Calu3 (cell line): ENCODE measurements at regions not wholly inside any gene's neighbourhood (a gene's known extent, or its start where the extent isn't known, plus 50 kb on each side); places are given as distances from the start of the nearest gene placed in this dataset.

Source experiments
- BruUV-seq: library from RNA; stranded (reverse); fragments of 400-500 nt; replicated peaks from 2 replicates; lab custom pipeline; 2021; lab: Mats Ljungman, UMichigan
- CTCF ChIA-PET: fragments of 300-600 bp; sonication (Branson Sonifier 250); formaldehyde crosslinking; loops from one replicate; lab custom pipeline; 2022; ENCODE audit warnings: antibody characterized with exemption; lab: Charles Lee
- DNase-seq: peaks from one replicate; pipeline ENCODE4 v3.0.0; 2022
- H3K27ac Mint-ChIP-seq: one replicate; pipeline ENCODE4 v1.8.0; 2022; ENCODE audit warnings: mixed read lengths; ENCODE audit not compliant: unreplicated experiment
- H3K27me3 Mint-ChIP-seq: one replicate; pipeline ENCODE4 v1.8.0; 2022; ENCODE audit warnings: mixed read lengths; ENCODE audit not compliant: unreplicated experiment
- H3K36me3 Mint-ChIP-seq: one replicate; pipeline ENCODE4 v1.8.0; 2022; ENCODE audit warnings: mild to moderate bottlenecking, moderate library complexity, mixed read lengths; ENCODE audit not compliant: insufficient read depth, unreplicated experiment
- H3K4me1 Mint-ChIP-seq: one replicate; pipeline ENCODE4 v1.8.0; 2022; ENCODE audit warnings: mild to moderate bottlenecking, low read depth, mixed read lengths; ENCODE audit not compliant: unreplicated experiment
- H3K4me3 Mint-ChIP-seq: one replicate; pipeline ENCODE4 v1.8.0; 2022; ENCODE audit warnings: mild to moderate bottlenecking, low read depth, moderate library complexity, mixed read lengths; ENCODE audit not compliant: unreplicated experiment
- H3K9me3 Mint-ChIP-seq: one replicate; pipeline ENCODE4 v1.8.0; 2022; ENCODE audit warnings: low read depth, mixed read lengths; ENCODE audit not compliant: unreplicated experiment
- intact Hi-C: fragments of 100-400 bp; cut with micrococcal nuclease; formaldehyde crosslinking; loops from one replicate; pipeline ENCODE4 v1.10.0; 2022; ENCODE audit not compliant: unreplicated experiment
- TF ChIP-seq, protein P1 (sequence below): fragments of 200-600 bp; IDR thresholded peaks from one replicate; pipeline ENCODE4 v1.8.0; 2022; ENCODE audit warnings: antibody characterized with exemption; ENCODE audit not compliant: unreplicated experiment

DNA sequence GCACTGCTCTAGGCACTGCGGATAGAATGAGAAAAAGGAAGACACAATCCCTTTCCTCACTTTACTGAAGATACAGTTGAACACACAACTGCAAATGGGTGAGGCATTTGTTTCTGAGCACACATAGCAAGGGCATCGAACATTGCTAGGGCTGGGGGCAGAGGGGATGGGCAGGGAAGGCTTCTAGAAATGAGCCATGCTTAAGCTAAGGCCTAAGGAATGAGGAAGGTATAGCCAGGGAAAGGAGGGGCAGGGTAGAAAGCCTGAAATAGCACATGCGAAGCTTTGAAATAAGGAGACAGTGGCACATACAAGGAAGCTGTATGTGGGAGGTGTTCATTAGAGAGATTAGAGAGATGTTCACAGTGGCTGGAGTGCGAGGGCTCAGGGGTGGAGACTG is 92.7 kb downstream of the KIF4B start:
- H3K27me3 Mint-ChIP-seq, result peaks cover 24% of the 10 kb centered on the region
- no peaks in the 10 kb centered on the region for H3K36me3 Mint-ChIP-seq
- CTCF ChIA-PET, result no interaction called here
- H3K4me1 Mint-ChIP-seq, result no peaks in the 10 kb centered on the region
- DNase-seq, result peak; percentile 9
- intact Hi-C loops, result no loop called here
- TF ChIP-seq, protein P1, sequence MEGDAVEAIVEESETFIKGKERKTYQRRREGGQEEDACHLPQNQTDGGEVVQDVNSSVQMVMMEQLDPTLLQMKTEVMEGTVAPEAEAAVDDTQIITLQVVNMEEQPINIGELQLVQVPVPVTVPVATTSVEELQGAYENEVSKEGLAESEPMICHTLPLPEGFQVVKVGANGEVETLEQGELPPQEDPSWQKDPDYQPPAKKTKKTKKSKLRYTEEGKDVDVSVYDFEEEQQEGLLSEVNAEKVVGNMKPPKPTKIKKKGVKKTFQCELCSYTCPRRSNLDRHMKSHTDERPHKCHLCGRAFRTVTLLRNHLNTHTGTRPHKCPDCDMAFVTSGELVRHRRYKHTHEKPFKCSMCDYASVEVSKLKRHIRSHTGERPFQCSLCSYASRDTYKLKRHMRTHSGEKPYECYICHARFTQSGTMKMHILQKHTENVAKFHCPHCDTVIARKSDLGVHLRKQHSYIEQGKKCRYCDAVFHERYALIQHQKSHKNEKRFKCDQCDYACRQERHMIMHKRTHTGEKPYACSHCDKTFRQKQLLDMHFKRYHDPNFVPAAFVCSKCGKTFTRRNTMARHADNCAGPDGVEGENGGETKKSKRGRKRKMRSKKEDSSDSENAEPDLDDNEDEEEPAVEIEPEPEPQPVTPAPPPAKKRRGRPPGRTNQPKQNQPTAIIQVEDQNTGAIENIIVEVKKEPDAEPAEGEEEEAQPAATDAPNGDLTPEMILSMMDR, result no peak
- no peaks in the 10 kb centered on the region for H3K9me3 Mint-ChIP-seq
- no peak overlapping the region for H3K4me3 Mint-ChIP-seq
- H3K27ac Mint-ChIP-seq, result no peak overlapping the region
- no TSS peak for BruUV-seq

DNA sequence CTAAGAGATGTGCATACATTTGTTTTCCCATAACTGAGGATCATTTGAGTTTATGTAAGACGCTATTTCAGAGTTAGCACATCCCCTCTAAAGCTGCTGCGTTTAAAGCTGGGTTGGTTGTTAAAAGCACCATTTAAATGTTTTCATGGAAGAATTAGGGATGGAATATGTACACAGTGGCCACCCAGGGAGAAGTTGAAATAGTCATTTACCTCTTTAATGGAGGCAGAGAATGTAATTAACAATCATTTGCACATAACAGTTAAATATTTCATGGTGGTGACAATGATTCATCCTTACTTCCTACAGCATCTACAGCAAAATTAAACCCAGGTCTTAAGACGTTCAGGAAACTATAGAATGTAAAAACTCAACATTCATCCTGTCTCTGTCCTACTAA is 100.3 kb downstream of the KIF4B start:
- BruUV-seq, result no TSS peak
- H3K27ac Mint-ChIP-seq, result no peak overlapping the region

DNA sequence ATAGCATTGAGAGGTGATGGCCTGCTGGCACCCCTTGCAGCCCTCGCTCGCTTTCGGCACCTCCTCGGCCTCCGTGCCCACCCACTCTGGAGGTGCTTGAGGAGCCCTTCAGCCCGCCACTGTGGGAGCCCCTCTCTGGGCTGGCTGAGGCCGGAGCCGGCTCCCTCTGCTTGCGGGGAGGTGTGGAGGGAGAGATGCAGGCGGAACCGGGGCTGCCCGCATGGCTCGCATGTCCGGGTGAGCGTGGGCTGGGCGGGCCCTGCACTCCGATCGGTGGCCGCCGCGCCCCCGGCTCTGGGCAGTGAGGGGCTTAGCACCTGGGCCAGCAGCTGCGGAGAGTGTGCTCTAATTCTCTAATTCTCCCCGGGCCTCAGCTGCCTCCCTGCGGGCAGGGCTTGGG is 101.1 kb downstream of the KIF4B start:
- CTCF ChIA-PET, result no interaction called here
- Mint-ChIP-seq H3K4me3 (no peak overlapping the region), H3K27ac (no peak overlapping the region), H3K9me3 (no peaks in the 10 kb centered on the region), H3K27me3 (no peaks in the 10 kb centered on the region), H3K36me3 (no peaks in the 10 kb centered on the region), H3K4me1 (no peaks in the 10 kb centered on the region)
- TF ChIP-seq, protein P1, result no peak
- intact Hi-C loops, result no loop called here
- no TSS peak for BruUV-seq
- DNase-seq, result no peak

More for the DNA sequence above, 100.3 kb downstream of the KIF4B start:
- no peaks in the 10 kb centered on the region for H3K36me3 Mint-ChIP-seq
- H3K4me1 Mint-ChIP-seq, result no peaks in the 10 kb centered on the region
- TF ChIP-seq, protein P1, result no peak
- H3K9me3 Mint-ChIP-seq, result no peaks in the 10 kb centered on the region
- CTCF ChIA-PET, result no interaction called here
- H3K27me3 Mint-ChIP-seq, result no peaks in the 10 kb centered on the region
- H3K4me3 Mint-ChIP-seq, result no peak overlapping the region
- DNase-seq, result no peak
- intact Hi-C loops, result no loop called here

DNA sequence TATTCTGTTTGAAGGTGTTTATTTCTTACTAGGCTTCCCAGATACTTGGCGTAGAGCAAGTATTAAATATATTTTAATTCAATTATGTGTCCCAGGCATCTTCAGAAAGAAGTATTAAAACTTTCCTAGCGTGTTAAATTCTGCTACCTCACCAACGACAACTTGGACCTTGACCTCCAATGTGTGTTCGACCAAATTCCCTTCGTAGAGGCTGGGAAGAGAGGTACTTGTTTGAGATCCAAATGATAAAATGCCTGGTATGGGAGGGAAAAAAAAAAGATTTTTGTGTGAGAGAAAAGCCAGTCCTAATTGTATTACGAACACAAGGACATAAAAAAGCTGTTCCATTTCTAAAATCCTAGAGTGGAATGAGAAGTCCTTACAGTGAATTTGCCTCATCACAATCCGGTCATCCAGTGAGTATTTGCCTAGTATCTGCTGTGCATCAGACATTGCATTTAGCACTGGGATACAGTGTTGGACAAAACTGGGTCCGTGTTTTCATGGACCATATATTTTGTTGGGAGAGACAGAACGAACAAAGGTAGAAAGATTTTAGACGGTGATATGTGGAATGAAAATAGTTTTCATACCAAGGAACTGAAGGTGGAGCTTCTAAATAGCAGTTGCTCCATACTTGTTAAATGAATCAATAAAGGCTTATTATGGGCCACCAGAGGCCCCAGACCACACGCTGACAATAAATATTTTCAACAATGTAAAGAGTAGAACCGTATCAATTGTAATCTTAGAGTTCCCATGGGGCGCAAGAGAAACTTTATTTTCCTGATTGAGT is 103.1 kb downstream of the KIF4B start:
- H3K9me3 Mint-ChIP-seq, result no peaks in the 10 kb centered on the region
- intact Hi-C loops, result no loop called here
- H3K27ac Mint-ChIP-seq, result no peak overlapping the region
- H3K27me3 Mint-ChIP-seq, result no peaks in the 10 kb centered on the region
- DNase-seq, result no peak
- H3K36me3 Mint-ChIP-seq, result no peaks in the 10 kb centered on the region
- no TSS peak for BruUV-seq
- CTCF ChIA-PET, result no interaction called here
- no peak overlapping the region for H3K4me3 Mint-ChIP-seq
- H3K4me1 Mint-ChIP-seq, result no peaks in the 10 kb centered on the region
- TF ChIP-seq, protein P1, result no peak
